HCT116 (cell line): ENCODE measurements at regions not wholly inside any gene's neighbourhood (a gene's known extent, or its start where the extent isn't known, plus 50 kb on each side); places are given as distances from the start of the nearest gene placed in this dataset.

Experiments used
- ATAC-seq: fragments of 200-7000 bp; cut with Tn5 transposase; 2 replicates; pipeline ENCODE4 v1.9.1; 2020; ENCODE audit warnings: mild to moderate bottlenecking, moderate library complexity
- BruUV-seq: library from RNA; stranded (reverse); fragments of 400-500 nt; replicated peaks from 2 replicates; lab custom pipeline; 2021; lab: Mats Ljungman, UMichigan
- CTCF ChIA-PET: fragments of 300-600 bp; sonication (Branson Sonifier 250); formaldehyde crosslinking; loops from one replicate; lab custom pipeline; 2021; ENCODE audit warnings: antibody characterized with exemption; lab: Charles Lee
- POLR2A ChIA-PET: fragments of 300-600, 350-600 bp; sonication (Branson Sonifier 250); formaldehyde crosslinking; loops from one replicate; lab custom pipeline; 2021; ENCODE audit warnings: antibody characterized with exemption; lab: Charles Lee
- RAD21 ChIA-PET, 2 experiments: fragments of 300-600 bp; sonication (Branson Sonifier 250); formaldehyde crosslinking; loops; one replicate each; lab custom pipeline; 2023; ENCODE audit warnings: low total read pairs in 2 of 2; ENCODE audit not compliant: uncharacterized antibody in 2 of 2, unreplicated experiment in 2 of 2, low non-redundant PET in 1 of 2; lab: Charles Lee
- DNase-seq: peaks from one replicate; pipeline ENCODE4 v3.0.0-alpha.2; 2010; ENCODE audit warnings: low read depth, low spot score
- H2AFZ ChIP-seq: fragments of 200-600 bp; shearing (Covaris generic), sonication (generic); 2 replicates; pipeline ENCODE4 v1.6.1; 2017; ENCODE audit warnings: low read depth, mixed run types, mixed read lengths, antibody characterized with exemption, low read length; ENCODE audit not compliant: poor library complexity, severe bottlenecking
- H3K27ac ChIP-seq: 2 replicates; pipeline ENCODE4 v1.5.1; 2012; ENCODE audit warnings: low read depth, low read length
- H3K27me3 ChIP-seq: fragments of 200-600 bp; sonication (generic); 2 replicates; pipeline ENCODE4 v1.6.1; 2016; ENCODE audit warnings: mixed run types, low read length, mixed read lengths; ENCODE audit not compliant: insufficient read depth
- H3K36me3 ChIP-seq, 2 experiments: fragments of 200-500 bp in 1 of 2; fragments of 200-600 bp in 1 of 2; sonication (Bioruptor generic) in 1 of 2; sonication (generic) in 1 of 2; 2 replicates each; pipeline versions ENCODE4 v1.5.1 to v1.6.1; 2014 to 2016; ENCODE audit warnings: low read length in 2 of 2, inconsistent platforms in 1 of 2, mixed read lengths in 1 of 2, mixed run types in 1 of 2; ENCODE audit not compliant: insufficient read depth in 2 of 2, control insufficient read depth in 1 of 2
- H3K4me1 ChIP-seq, 2 experiments: fragments of 200-600 bp in 1 of 2; sonication (generic) in 1 of 2; 2 replicates each; pipeline versions ENCODE4 v1.5.1 to v1.6.1; 2012 to 2017; ENCODE audit warnings: low read length in 2 of 2, inconsistent platforms in 1 of 2, mild to moderate bottlenecking in 1 of 2, mixed read lengths in 1 of 2, mixed run types in 1 of 2, moderate library complexity in 1 of 2; ENCODE audit not compliant: insufficient read depth in 2 of 2, control insufficient read depth in 1 of 2
- H3K4me2 ChIP-seq: fragments of 200-600 bp; sonication (generic); 2 replicates; pipeline ENCODE4 v1.6.1; 2017; ENCODE audit warnings: mixed run types, low read length, mixed read lengths
- H3K4me3 ChIP-seq, 2 experiments: fragments of 200-600 bp in 1 of 2; sonication (generic) in 1 of 2; replicated peaks in 1 of 2; 2 replicates each; pipeline ENCODE4 v1.5.1; 2011 to 2016; ENCODE audit warnings: low read length in 2 of 2, control low read depth in 1 of 2, low read depth in 1 of 2, mild to moderate bottlenecking in 1 of 2, mixed read lengths in 1 of 2, mixed run types in 1 of 2
- H3K79me2 ChIP-seq: fragments of 200-600 bp; sonication (generic); 2 replicates; pipeline ENCODE4 v1.6.1; 2017; ENCODE audit warnings: mild to moderate bottlenecking, mixed run types, low read length, moderate library complexity, mixed read lengths; ENCODE audit not compliant: insufficient read depth
- H3K9ac ChIP-seq: fragments of 200-600 bp; sonication (generic); 2 replicates; pipeline ENCODE4 v1.6.1; 2016; ENCODE audit warnings: low read length, mixed read lengths
- H3K9me2 ChIP-seq: fragments of 200-600 bp; sonication (generic), shearing (Covaris generic); 2 replicates; pipeline ENCODE4 v1.6.1; 2017; ENCODE audit warnings: mixed run types, mild to moderate bottlenecking, moderate library complexity; ENCODE audit not compliant: insufficient read depth
- H3K9me3 ChIP-seq, 2 experiments: fragments of 200-500 bp in 1 of 2; fragments of 200-600 bp in 1 of 2; sonication (Bioruptor generic) in 1 of 2; sonication (generic) in 1 of 2; 2 replicates each; pipeline ENCODE4 v1.6.1; 2014 to 2017; ENCODE audit warnings: low read length in 2 of 2, mixed read lengths in 2 of 2, inconsistent platforms in 1 of 2, low read depth in 1 of 2, mild to moderate bottlenecking in 1 of 2, mixed run types in 1 of 2, moderate library complexity in 1 of 2; ENCODE audit not compliant: control insufficient read depth in 1 of 2, insufficient read depth in 1 of 2
- H4K20me1 ChIP-seq: fragments of 200-600 bp; sonication (generic), shearing (Covaris generic); 2 replicates; pipeline ENCODE4 v1.6.1; 2017; ENCODE audit warnings: mixed run types, mild to moderate bottlenecking, moderate library complexity; ENCODE audit not compliant: insufficient read depth
- ATF3 ChIP-seq: IDR thresholded peaks from 2 replicates; pipeline ENCODE4 v1.6.1; 2012
- CTCF ChIP-seq, 3 experiments: fragments of 200-600 bp in 1 of 3; sonication (generic) in 1 of 3; IDR thresholded peaks in 2 of 3; conservative IDR thresholded peaks in 1 of 3; 2 replicates each; pipeline ENCODE4 v1.5.1; 2012 to 2017; ENCODE audit warnings: low read depth in 2 of 3, low read length in 2 of 3, antibody characterized with exemption in 1 of 3, borderline replicate concordance in 1 of 3, control low read depth in 1 of 3, mild to moderate bottlenecking in 1 of 3, mixed read lengths in 1 of 3, mixed run types in 1 of 3, moderate library complexity in 1 of 3; ENCODE audit not compliant: insufficient read depth in 1 of 3
- EZH2phosphoT487 ChIP-seq: fragments of 200-600 bp; IDR thresholded peaks from 2 replicates; pipeline ENCODE4 v1.6.1; 2018; ENCODE audit warnings: antibody characterized with exemption, borderline replicate concordance
- FOSL1 ChIP-seq: IDR thresholded peaks from 2 replicates; pipeline ENCODE4 v1.6.1; 2012; ENCODE audit warnings: low read depth
- RAD21 ChIP-seq: IDR thresholded peaks from 2 replicates; pipeline ENCODE4 v1.6.1; 2012; ENCODE audit warnings: low read depth, mild to moderate bottlenecking
- REST ChIP-seq: IDR thresholded peaks from 2 replicates; pipeline ENCODE4 v1.6.1; 2012; ENCODE audit warnings: low read depth
- YY1 ChIP-seq: IDR thresholded peaks from 2 replicates; pipeline ENCODE4 v1.6.1; 2011; ENCODE audit warnings: low read length, low read depth, moderate library complexity, mild to moderate bottlenecking; ENCODE audit not compliant: insufficient replicate concordance; ENCODE audit errors: extremely low read depth
- ZBTB33 ChIP-seq: IDR thresholded peaks from 2 replicates; pipeline ENCODE4 v1.6.1; 2011; ENCODE audit warnings: mild to moderate bottlenecking, low read length, moderate library complexity; ENCODE audit not compliant: insufficient replicate concordance; ENCODE audit errors: extremely low read depth
- intact Hi-C: fragments of 100-400 bp; cut with micrococcal nuclease; formaldehyde crosslinking; loops from 2 replicates; pipeline ENCODE4 v1.10.0; 2022

- no peak for TF ChIP-seq ZBTB33
- no peak for TF ChIP-seq FOSL1
Observed at GRCh38 chr3:135898774-135899173, 66.8 kb upstream of the PPP2R3A start (continued).

GRCh38 chr3:135905058-135905724, 60.3 kb upstream of the PPP2R3A start:
- H3K4me2 ChIP-seq, result no peak overlapping the region
- H3K9me3 ChIP-seq, result no peaks in the 10 kb centered on the region
- intact Hi-C loops, result no loop called here
- no peak overlapping the region for H3K9ac ChIP-seq
- H3K9me2 ChIP-seq, result no peaks in the 10 kb centered on the region; the same call in 1 of the 2 replicates
- no peak overlapping the region for H3K27ac ChIP-seq
- H3K79me2 ChIP-seq, result no peaks in the 10 kb centered on the region
- H4K20me1 ChIP-seq, result no peaks in the 10 kb centered on the region
- no peaks in the 10 kb centered on the region for H3K36me3 ChIP-seq
- ChIA-PET CTCF (interaction anchor here (1.3 kb wide), 1 partner anchor 137 kb away, joined by 13 read pairs; no protein-coding TSS in a partner anchor), RAD21 (interaction anchor here (1.3 to 1.5 kb wide), 2 partner anchors 137 kb away, joined by 3 to 4 read pairs; no protein-coding TSS in a partner anchor), POLR2A (no interaction called here)
- no peak overlapping the region for H2AFZ ChIP-seq
- no peaks in the 10 kb centered on the region for H3K27me3 ChIP-seq
- no TSS peak for BruUV-seq
- H3K4me3 ChIP-seq, result no peak overlapping the region
- TF ChIP-seq EZH2phosphoT487, result no peak
- no peak for TF ChIP-seq YY1
- TF ChIP-seq REST, result no peak
- TF ChIP-seq ATF3, result no peak
- peak; percentile 53 for TF ChIP-seq RAD21
- TF ChIP-seq CTCF (IDR thresholded peaks at IDR 0.05 in 2 of 3, conservative IDR thresholded peaks at IDR 0.05 in 1 of 3; ENCODE audit: borderline replicate concordance in 1 of 3, insufficient read depth in 1 of 3, low read depth in 2 of 3, low read length in 2 of 3), result peak in 1 of 3 experiments; percentile 17; a peak in 1 of 6 replicates
- ATAC-seq (no peak), DNase-seq (no peak)
- peaks cover 2 to 12% of the 10 kb centered on the region in 2 experiments; a peak in 2 of 4 replicates for H3K4me1 ChIP-seq
